ENCODE measurements at regions not wholly inside any gene's neighbourhood (a gene's known extent, or its start where the extent isn't known, plus 50 kb on each side); places are given as distances from the start of the nearest gene placed in this dataset.

- Histone ChIP-seq H3K4me1 (ENCODE audit: control insufficient read depth in 5 of 5, insufficient read depth in 5 of 5, low read length in 5 of 5) (peaks cover 8 to 41% (median 35%) of the 10 kb centered on the region in 5 donors), H3K9me3 (ENCODE audit: control insufficient read depth in 5 of 5, low read length in 5 of 5) (no peaks in the 10 kb centered on the region), H3K36me3 (ENCODE audit: control insufficient read depth in 5 of 5, insufficient read depth in 5 of 5, low read length in 5 of 5) (no peaks in the 10 kb centered on the region), H3K4me3 (ENCODE audit: low read depth in 1 of 5, low read length in 5 of 5) (no peak overlapping the region), H3K9ac (ENCODE audit: low read length in 5 of 5) (no peak overlapping the region), H3K27me3 (ENCODE audit: control insufficient read depth in 5 of 5, insufficient read depth in 4 of 5, low read length in 5 of 5) (no peaks in the 10 kb centered on the region), H3K27ac (ENCODE audit: low read depth, low read length) (no peak overlapping the region)
Measured at GRCh38 chr10:31617757-31618156, 298.7 kb downstream of the ZEB1 start.

GRCh38 chr10:31617133-31617532 is 298.1 kb downstream of the ZEB1 start:
- peaks cover 8 to 40% (median 32%) of the 10 kb centered on the region in 5 donors for H3K4me1 ChIP-seq (ENCODE audit: control insufficient read depth in 5 of 5, insufficient read depth in 5 of 5, low read length in 5 of 5)
- no peak overlapping the region for H3K4me3 ChIP-seq (ENCODE audit: low read depth in 1 of 5, low read length in 5 of 5)
- H3K27ac ChIP-seq (ENCODE audit: low read depth, low read length): no peak overlapping the region
- H3K27me3 ChIP-seq (ENCODE audit: control insufficient read depth in 5 of 5, insufficient read depth in 4 of 5, low read length in 5 of 5): no peaks in the 10 kb centered on the region
- H3K9ac ChIP-seq (ENCODE audit: low read length in 5 of 5): no peak overlapping the region
- no peaks in the 10 kb centered on the region for H3K9me3 ChIP-seq (ENCODE audit: control insufficient read depth in 5 of 5, low read length in 5 of 5)
- H3K36me3 ChIP-seq (ENCODE audit: control insufficient read depth in 5 of 5, insufficient read depth in 5 of 5, low read length in 5 of 5): no peaks in the 10 kb centered on the region

GRCh38 chr10:31615129-31615528 is 296.1 kb downstream of the ZEB1 start:
- Histone ChIP-seq H3K27ac (ENCODE audit: low read depth, low read length) (no peak overlapping the region), H3K4me3 (ENCODE audit: low read depth in 1 of 5, low read length in 5 of 5) (no peak overlapping the region), H3K9me3 (ENCODE audit: control insufficient read depth in 5 of 5, low read length in 5 of 5) (no peaks in the 10 kb centered on the region), H3K27me3 (ENCODE audit: control insufficient read depth in 5 of 5, insufficient read depth in 4 of 5, low read length in 5 of 5) (no peaks in the 10 kb centered on the region), H3K9ac (ENCODE audit: low read length in 5 of 5) (no peak overlapping the region), H3K4me1 (ENCODE audit: control insufficient read depth in 5 of 5, insufficient read depth in 5 of 5, low read length in 5 of 5) (peaks cover 8 to 34% (median 26%) of the 10 kb centered on the region in 5 donors), H3K36me3 (ENCODE audit: control insufficient read depth in 5 of 5, insufficient read depth in 5 of 5, low read length in 5 of 5) (no peaks in the 10 kb centered on the region)

GRCh38 chr10:31614611-31615010 is 295.6 kb downstream of the ZEB1 start:
- Histone ChIP-seq H3K9me3 (ENCODE audit: control insufficient read depth in 5 of 5, low read length in 5 of 5) (no peaks in the 10 kb centered on the region), H3K36me3 (ENCODE audit: control insufficient read depth in 5 of 5, insufficient read depth in 5 of 5, low read length in 5 of 5) (no peaks in the 10 kb centered on the region), H3K27me3 (ENCODE audit: control insufficient read depth in 5 of 5, insufficient read depth in 4 of 5, low read length in 5 of 5) (no peaks in the 10 kb centered on the region), H3K4me1 (ENCODE audit: control insufficient read depth in 5 of 5, insufficient read depth in 5 of 5, low read length in 5 of 5) (peaks cover 6 to 29% (median 21%) of the 10 kb centered on the region in 5 donors), H3K9ac (ENCODE audit: low read length in 5 of 5) (no peak overlapping the region), H3K27ac (ENCODE audit: low read depth, low read length) (no peak overlapping the region), H3K4me3 (ENCODE audit: low read depth in 1 of 5, low read length in 5 of 5) (no peak overlapping the region)

- Histone ChIP-seq H3K4me3 (ENCODE audit: low read depth in 1 of 5, low read length in 5 of 5) (no peak overlapping the region), H3K4me1 (ENCODE audit: control insufficient read depth in 5 of 5, insufficient read depth in 5 of 5, low read length in 5 of 5) (peaks cover 0 to 10% (median 3%) of the 10 kb centered on the region in 5 donors), H3K9me3 (ENCODE audit: control insufficient read depth in 5 of 5, low read length in 5 of 5) (no peaks in the 10 kb centered on the region), H3K9ac (ENCODE audit: low read length in 5 of 5) (no peak overlapping the region), H3K27ac (ENCODE audit: low read depth, low read length) (no peak overlapping the region), H3K36me3 (ENCODE audit: control insufficient read depth in 5 of 5, insufficient read depth in 5 of 5, low read length in 5 of 5) (no peaks in the 10 kb centered on the region), H3K27me3 (ENCODE audit: control insufficient read depth in 5 of 5, insufficient read depth in 4 of 5, low read length in 5 of 5) (no peaks in the 10 kb centered on the region)
Measured at GRCh38 chr10:31612082-31612481, 293.1 kb downstream of the ZEB1 start.

- Histone ChIP-seq H3K36me3 (ENCODE audit: control insufficient read depth in 5 of 5, insufficient read depth in 5 of 5, low read length in 5 of 5) (no peaks in the 10 kb centered on the region), H3K4me1 (ENCODE audit: control insufficient read depth in 5 of 5, insufficient read depth in 5 of 5, low read length in 5 of 5) (peaks cover 0 to 8% (median 3%) of the 10 kb centered on the region in 5 donors), H3K27me3 (ENCODE audit: control insufficient read depth in 5 of 5, insufficient read depth in 4 of 5, low read length in 5 of 5) (no peaks in the 10 kb centered on the region), H3K9me3 (ENCODE audit: control insufficient read depth in 5 of 5, low read length in 5 of 5) (no peaks in the 10 kb centered on the region), H3K4me3 (ENCODE audit: low read depth in 1 of 5, low read length in 5 of 5) (no peak overlapping the region), H3K9ac (ENCODE audit: low read length in 5 of 5) (no peak overlapping the region), H3K27ac (ENCODE audit: low read depth, low read length) (no peak overlapping the region)
Measured at GRCh38 chr10:31611161-31611560, 292.1 kb downstream of the ZEB1 start.

GRCh38 chr10:31607481-31607880 is 288.5 kb downstream of the ZEB1 start:
- Histone ChIP-seq H3K4me1 (ENCODE audit: control insufficient read depth in 5 of 5, insufficient read depth in 5 of 5, low read length in 5 of 5) (peaks cover 3 to 24% (median 18%) of the 10 kb centered on the region in 5 donors), H3K4me3 (ENCODE audit: low read depth in 1 of 5, low read length in 5 of 5) (no peak overlapping the region), H3K27ac (ENCODE audit: low read depth, low read length) (no peak overlapping the region), H3K9ac (ENCODE audit: low read length in 5 of 5) (no peak overlapping the region), H3K27me3 (ENCODE audit: control insufficient read depth in 5 of 5, insufficient read depth in 4 of 5, low read length in 5 of 5) (no peaks in the 10 kb centered on the region), H3K9me3 (ENCODE audit: control insufficient read depth in 5 of 5, low read length in 5 of 5) (no peaks in the 10 kb centered on the region), H3K36me3 (ENCODE audit: control insufficient read depth in 5 of 5, insufficient read depth in 5 of 5, low read length in 5 of 5) (no peaks in the 10 kb centered on the region)

- Histone ChIP-seq H3K9ac (ENCODE audit: low read length in 5 of 5) (no peak overlapping the region), H3K4me3 (ENCODE audit: low read depth in 1 of 5, low read length in 5 of 5) (no peak overlapping the region), H3K27me3 (ENCODE audit: control insufficient read depth in 5 of 5, insufficient read depth in 4 of 5, low read length in 5 of 5) (no peaks in the 10 kb centered on the region), H3K9me3 (ENCODE audit: control insufficient read depth in 5 of 5, low read length in 5 of 5) (no peaks in the 10 kb centered on the region), H3K4me1 (ENCODE audit: control insufficient read depth in 5 of 5, insufficient read depth in 5 of 5, low read length in 5 of 5) (peaks cover 3 to 24% (median 19%) of the 10 kb centered on the region in 5 donors), H3K36me3 (ENCODE audit: control insufficient read depth in 5 of 5, insufficient read depth in 5 of 5, low read length in 5 of 5) (no peaks in the 10 kb centered on the region), H3K27ac (ENCODE audit: low read depth, low read length) (no peak overlapping the region)
Measured at GRCh38 chr10:31606841-31607240, 287.8 kb downstream of the ZEB1 start.

- peaks cover 3 to 22% (median 18%) of the 10 kb centered on the region in 5 donors for H3K4me1 ChIP-seq (ENCODE audit: control insufficient read depth in 5 of 5, insufficient read depth in 5 of 5, low read length in 5 of 5)
- no peak overlapping the region for H3K27ac ChIP-seq (ENCODE audit: low read depth, low read length)
- H3K9ac ChIP-seq (ENCODE audit: low read length in 5 of 5): no peak overlapping the region
- no peaks in the 10 kb centered on the region for H3K36me3 ChIP-seq (ENCODE audit: control insufficient read depth in 5 of 5, insufficient read depth in 5 of 5, low read length in 5 of 5)
- no peaks in the 10 kb centered on the region for H3K27me3 ChIP-seq (ENCODE audit: control insufficient read depth in 5 of 5, insufficient read depth in 4 of 5, low read length in 5 of 5)
- no peaks in the 10 kb centered on the region for H3K9me3 ChIP-seq (ENCODE audit: control insufficient read depth in 5 of 5, low read length in 5 of 5)
- no peak overlapping the region for H3K4me3 ChIP-seq (ENCODE audit: low read depth in 1 of 5, low read length in 5 of 5)
Measured at GRCh38 chr10:31605861-31606525, 287.0 kb downstream of the ZEB1 start.

- no peaks in the 10 kb centered on the region for H3K9me3 ChIP-seq (ENCODE audit: control insufficient read depth in 5 of 5, low read length in 5 of 5)
- H3K36me3 ChIP-seq (ENCODE audit: control insufficient read depth in 5 of 5, insufficient read depth in 5 of 5, low read length in 5 of 5): no peaks in the 10 kb centered on the region
- peaks cover 3 to 22% (median 18%) of the 10 kb centered on the region in 5 donors for H3K4me1 ChIP-seq (ENCODE audit: control insufficient read depth in 5 of 5, insufficient read depth in 5 of 5, low read length in 5 of 5)
- no peaks in the 10 kb centered on the region for H3K27me3 ChIP-seq (ENCODE audit: control insufficient read depth in 5 of 5, insufficient read depth in 4 of 5, low read length in 5 of 5)
- H3K4me3 ChIP-seq (ENCODE audit: low read depth in 1 of 5, low read length in 5 of 5): no peak overlapping the region
- H3K27ac ChIP-seq (ENCODE audit: low read depth, low read length): no peak overlapping the region
- no peak overlapping the region for H3K9ac ChIP-seq (ENCODE audit: low read length in 5 of 5)
Measured at GRCh38 chr10:31605426-31605825, 286.4 kb downstream of the ZEB1 start.
